GM12878 (cell line): ENCODE measurements at regions not wholly inside any gene's neighbourhood (a gene's known extent, or its start where the extent isn't known, plus 50 kb on each side); places are given as distances from the start of the nearest gene placed in this dataset.

Experiments used
- ATAC-seq: fragments of 200-7000 bp; cut with Tn5 transposase; 3 replicates; pipeline ENCODE4 v1.9.1; 2020; ENCODE audit warnings: mild to moderate bottlenecking, moderate library complexity
- BruUV-seq: library from RNA; stranded (reverse); fragments of 400-500 nt; replicated peaks from 2 replicates; lab custom pipeline; 2021; lab: Mats Ljungman, UMichigan
- CTCF ChIA-PET: fragments of 300-600 bp; sonication (Branson Sonifier 250); formaldehyde crosslinking; extraction: SDS; loops from one replicate; lab custom pipeline; 2021; ENCODE audit warnings: inconsistent platforms; lab: Yijun Ruan, JAX
- POLR2A ChIA-PET: fragments of 350-600 bp; formaldehyde crosslinking; extraction: SDS; loops from one replicate; lab custom pipeline; 2021; ENCODE audit warnings: inconsistent platforms; lab: Charles Lee
- RAD21 ChIA-PET: fragments of 300-600 bp; sonication (Branson Sonifier 250); formaldehyde crosslinking; loops from one replicate; lab custom pipeline; 2023; ENCODE audit warnings: antibody characterized with exemption; ENCODE audit not compliant: unreplicated experiment; lab: Charles Lee
- SMC1A ChIA-PET: fragments of 300-600 bp; sonication (Branson Sonifier 250); formaldehyde crosslinking; loops from one replicate; lab custom pipeline; 2023; ENCODE audit not compliant: unreplicated experiment, uncharacterized antibody; lab: Charles Lee
- DNase-seq: peaks from one replicate; pipeline ENCODE4 v3.0.0-alpha.2; 2011; ENCODE audit warnings: low read depth, low spot score
- FAIRE-seq: peaks from 3 replicates; lab custom pipeline; 2011; peaks lifted over from hg19 to GRCh38; lab: Jason Lieb, UNC
- H2AFZ ChIP-seq: 2 replicates; pipeline ENCODE4 v1.6.0; 2011; ENCODE audit warnings: low read depth, low read length, control low read depth; ENCODE audit not compliant: control insufficient read depth
- H3K27ac ChIP-seq: 2 replicates; pipeline ENCODE4 v1.5.1; 2011; ENCODE audit warnings: control low read depth; ENCODE audit not compliant: control insufficient read depth, insufficient read depth
- H3K27me3 ChIP-seq, 2 experiments: replicated peaks in 1 of 2; 2 replicates each; pipeline versions ENCODE4 v1.6.0 to v1.6.1; 2011; ENCODE audit warnings: low read length in 1 of 2; ENCODE audit not compliant: control insufficient read depth in 2 of 2, insufficient read depth in 2 of 2
- H3K36me3 ChIP-seq, 2 experiments: 2 replicates each; pipeline ENCODE4 v1.5.1; 2011; ENCODE audit warnings: low read length in 1 of 2; ENCODE audit not compliant: control insufficient read depth in 2 of 2, insufficient read depth in 2 of 2
- H3K4me1 ChIP-seq: 2 replicates; pipeline ENCODE4 v1.6.1; 2011; ENCODE audit warnings: mild to moderate bottlenecking, low read length, moderate library complexity, mixed read lengths; ENCODE audit not compliant: control insufficient read depth, insufficient read depth
- H3K4me2 ChIP-seq: 2 replicates; pipeline ENCODE4 v1.6.0; 2011; ENCODE audit warnings: control low read depth; ENCODE audit not compliant: control insufficient read depth, insufficient read depth
- H3K4me3 ChIP-seq: fragments of 200-600 bp; sonication (generic); 2 replicates; pipeline ENCODE4 v1.5.1; 2016
- H3K79me2 ChIP-seq: 2 replicates; pipeline ENCODE4 v1.6.0; 2011; ENCODE audit warnings: low read length; ENCODE audit not compliant: control insufficient read depth, insufficient read depth
- H3K9ac ChIP-seq: 2 replicates; pipeline ENCODE4 v1.8.0; 2011; ENCODE audit warnings: low read length, control low read depth, mixed read lengths; ENCODE audit not compliant: control insufficient read depth, insufficient read depth
- H3K9me3 ChIP-seq: replicated peaks from 3 replicates; pipeline ENCODE4 v1.5.1; 2011; ENCODE audit warnings: mild to moderate bottlenecking, low read length; ENCODE audit not compliant: control insufficient read depth, insufficient read depth
- H4K20me1 ChIP-seq: 2 replicates; pipeline ENCODE4 v1.6.0; 2011; ENCODE audit not compliant: control insufficient read depth, insufficient read depth
- CBX3 ChIP-seq: fragments of 200-600 bp; sonication (generic); IDR thresholded peaks from 2 replicates; pipeline ENCODE4 v1.6.1; 2016; ENCODE audit warnings: low read depth, borderline replicate concordance
- CBX5 ChIP-seq: sonication (generic); IDR thresholded peaks from 2 replicates; pipeline ENCODE4 v1.6.1; 2016; ENCODE audit warnings: low read depth, moderate library complexity, mild to moderate bottlenecking, inconsistent platforms
- FOS ChIP-seq: IDR thresholded peaks from 3 replicates; pipeline ENCODE4 v1.6.1; 2011; ENCODE audit warnings: borderline replicate concordance; ENCODE audit not compliant: insufficient read length; ENCODE audit errors: extremely low read depth
- JUNB ChIP-seq: IDR thresholded peaks from 2 replicates; pipeline ENCODE4 v1.6.1; 2016; ENCODE audit warnings: antibody characterized with exemption, mild to moderate bottlenecking
- WRNIP1 ChIP-seq: IDR thresholded peaks from 2 replicates; pipeline ENCODE4 v1.6.1; 2011; ENCODE audit warnings: low read depth, low read length, improper control_type of control experiment, borderline replicate concordance
- WGBS: methylation state at CpG from one replicate; pipeline ENCODE4 v1.1.6; 2016; ENCODE audit warnings: low lambda C conversion rate; ENCODE audit not compliant: insufficient replicate concordance, insufficient coverage; ENCODE audit errors: missing lambda C conversion rate; 5-methylcytosine and 5-hydroxymethylcytosine counted together
- in situ Hi-C: fragments of 300-500 bp; cut with MboI; formaldehyde crosslinking; loops from 9 replicates; pipeline ENCODE4 v1.14.3; 2018; ENCODE audit warnings: mixed read lengths
- intact Hi-C: fragments of 100-400 bp; cut with micrococcal nuclease; formaldehyde crosslinking; loops from one replicate; pipeline ENCODE4 v1.14.2; 2022; ENCODE audit not compliant: unreplicated experiment

DNA sequence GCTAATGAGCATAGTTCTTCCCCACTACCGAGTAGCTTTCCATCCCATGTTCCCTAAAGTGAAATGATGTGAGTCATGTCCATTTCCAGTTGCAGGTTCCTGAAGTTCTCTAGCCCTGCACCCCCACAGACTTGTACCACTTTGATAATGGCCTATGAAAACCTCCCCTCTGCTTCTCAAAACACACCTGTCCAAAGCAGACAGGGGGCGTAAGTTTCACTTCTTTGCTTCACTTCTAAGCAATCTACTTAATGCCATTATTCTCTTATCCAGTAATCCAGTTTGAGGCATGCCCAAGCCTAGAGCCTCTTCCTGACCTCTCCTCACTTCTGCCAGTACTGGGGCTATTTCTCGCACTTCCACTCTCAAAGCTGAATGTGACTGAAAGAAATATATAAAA lies 305.1 kb downstream of the IGSF11 start:
- intact Hi-C loops = no loop called here
- no TSS peak for BruUV-seq
- Histone ChIP-seq H3K4me1 (no peaks in the 10 kb centered on the region), H3K36me3 (no peaks in the 10 kb centered on the region; a peak in 1 of 4 replicates), H3K9me3 (no peaks in the 10 kb centered on the region), H3K9ac (no peak overlapping the region), H2AFZ (no peak overlapping the region), H3K4me3 (no peak overlapping the region), H3K79me2 (no peaks in the 10 kb centered on the region), H3K4me2 (no peak overlapping the region), H4K20me1 (no peaks in the 10 kb centered on the region), H3K27me3 (no peaks in the 10 kb centered on the region), H3K27ac (no peak overlapping the region)
- no peak for TF ChIP-seq JUNB
- FAIRE-seq (no peak), DNase-seq (no peak), ATAC-seq (no peak)
- in situ Hi-C loops = no loop called here
- ChIA-PET CTCF (interaction anchor here (0.9 to 1.4 kb wide), 5 partner anchors 11 to 87 kb away, joined by 3 to 6 read pairs (median 4); no protein-coding TSS in a partner anchor), POLR2A (no interaction called here), SMC1A (interaction anchor here (0.7 to 3.2 kb wide), 9 partner anchors 11 to 88 kb away, joined by 3 to 15 read pairs (median 3); no protein-coding TSS in a partner anchor), RAD21 (interaction anchor here (0.8 to 1.5 kb wide), 4 partner anchors 53 to 89 kb away, joined by 3 to 4 read pairs (median 4); no protein-coding TSS in a partner anchor)
- WGBS = 44% methylated on average over 3 of the region's 3 CpGs

GRCh38 chr3:118734664-118735063 lies 300.0 kb downstream of the IGSF11 start:
- H3K79me2 ChIP-seq = no peaks in the 10 kb centered on the region
- intact Hi-C loops = no loop called here
- H3K27ac ChIP-seq = no peak overlapping the region
- ChIA-PET POLR2A (interaction anchor here (0.6 to 1.4 kb wide), 2 partner anchors 47 to 52 kb away, joined by 3 read pairs; no protein-coding TSS in a partner anchor), CTCF (no interaction called here), SMC1A (interaction anchor here (1.0 to 2.0 kb wide), 2 partner anchors 14 to 30 kb away, joined by 3 to 5 read pairs; no protein-coding TSS in a partner anchor)
- in situ Hi-C loops = no loop called here
- H3K4me1 ChIP-seq = no peaks in the 10 kb centered on the region
- no peak overlapping the region for H2AFZ ChIP-seq
- no peaks in the 10 kb centered on the region; a peak in 1 of 4 replicates for H3K36me3 ChIP-seq
- no TSS peak for BruUV-seq
- H3K9me3 ChIP-seq = no peaks in the 10 kb centered on the region; the same call in 2 of the 3 replicates
- no peaks in the 10 kb centered on the region for H3K27me3 ChIP-seq
- H3K9ac ChIP-seq = no peak overlapping the region
- no peak overlapping the region for H3K4me2 ChIP-seq
- ATAC-seq = no peak
- FAIRE-seq = no peak
- DNase-seq = no peak
- TF ChIP-seq CBX5 (no peak), CBX3 (no peak), WRNIP1 (no peak), FOS (no peak)
- TF ChIP-seq, all 136 proteins: peak for 0
- RAD21 ChIA-PET = interaction anchor here (0.6 kb wide), 1 partner anchor 27 kb away, joined by 4 read pairs; no protein-coding TSS in a partner anchor
- H4K20me1 ChIP-seq = no peaks in the 10 kb centered on the region
- no peak overlapping the region for H3K4me3 ChIP-seq
- 2% methylated on average over 2 of the region's 2 CpGs for WGBS
